ENCODE measurements at regions not wholly inside any gene's neighbourhood (a gene's known extent, or its start where the extent isn't known, plus 50 kb on each side); places are given as distances from the start of the nearest gene placed in this dataset.

DNA sequence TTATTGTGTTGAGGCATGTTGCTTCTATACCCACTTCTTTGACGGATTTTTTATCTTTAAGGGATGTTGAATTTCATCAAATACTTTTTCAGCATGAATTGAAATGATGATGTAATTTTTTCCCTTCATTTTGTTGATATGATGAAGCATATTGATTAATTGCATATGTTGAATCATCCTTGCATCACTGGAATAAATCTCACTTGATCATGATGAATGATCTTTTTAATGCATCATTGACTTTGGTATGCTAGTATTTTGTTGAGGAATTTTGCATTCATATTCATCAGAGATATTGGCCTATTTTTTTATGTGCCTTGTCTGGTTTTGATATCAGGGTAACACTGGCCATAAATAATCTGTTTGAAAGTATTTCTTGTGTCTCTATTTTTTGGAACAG, 754.7 kb downstream of the KCTD8 start:
- no peak for TF ChIP-seq EP300 (IDR thresholded peaks at IDR 0.05)
- TF ChIP-seq POLR2AphosphoS5 (IDR thresholded peaks at IDR 0.05): no peak
- no peak for TF ChIP-seq POLR2A (IDR thresholded peaks at IDR 0.05)
- TF ChIP-seq, protein P1, sequence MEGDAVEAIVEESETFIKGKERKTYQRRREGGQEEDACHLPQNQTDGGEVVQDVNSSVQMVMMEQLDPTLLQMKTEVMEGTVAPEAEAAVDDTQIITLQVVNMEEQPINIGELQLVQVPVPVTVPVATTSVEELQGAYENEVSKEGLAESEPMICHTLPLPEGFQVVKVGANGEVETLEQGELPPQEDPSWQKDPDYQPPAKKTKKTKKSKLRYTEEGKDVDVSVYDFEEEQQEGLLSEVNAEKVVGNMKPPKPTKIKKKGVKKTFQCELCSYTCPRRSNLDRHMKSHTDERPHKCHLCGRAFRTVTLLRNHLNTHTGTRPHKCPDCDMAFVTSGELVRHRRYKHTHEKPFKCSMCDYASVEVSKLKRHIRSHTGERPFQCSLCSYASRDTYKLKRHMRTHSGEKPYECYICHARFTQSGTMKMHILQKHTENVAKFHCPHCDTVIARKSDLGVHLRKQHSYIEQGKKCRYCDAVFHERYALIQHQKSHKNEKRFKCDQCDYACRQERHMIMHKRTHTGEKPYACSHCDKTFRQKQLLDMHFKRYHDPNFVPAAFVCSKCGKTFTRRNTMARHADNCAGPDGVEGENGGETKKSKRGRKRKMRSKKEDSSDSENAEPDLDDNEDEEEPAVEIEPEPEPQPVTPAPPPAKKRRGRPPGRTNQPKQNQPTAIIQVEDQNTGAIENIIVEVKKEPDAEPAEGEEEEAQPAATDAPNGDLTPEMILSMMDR (IDR thresholded peaks at IDR 0.05): no peak
- intact Hi-C loops (cut with DNase I): no loop called here
- H3K36me3 ChIP-seq: no peaks in the 10 kb centered on the region
- no peak for DNase-seq
- no peak overlapping the region for H3K4me3 ChIP-seq
- H3K9me3 ChIP-seq: peaks cover 0 to 3% (median 0%) of the 10 kb centered on the region in 4 donors
- WGBS, 2 donors: 31 to 48% methylated on average over 1 of the region's 1 CpG
- H3K27me3 ChIP-seq: no peaks in the 10 kb centered on the region
- H3K4me1 ChIP-seq: no peaks in the 10 kb centered on the region
- H3K27ac ChIP-seq: no peak overlapping the region

DNA sequence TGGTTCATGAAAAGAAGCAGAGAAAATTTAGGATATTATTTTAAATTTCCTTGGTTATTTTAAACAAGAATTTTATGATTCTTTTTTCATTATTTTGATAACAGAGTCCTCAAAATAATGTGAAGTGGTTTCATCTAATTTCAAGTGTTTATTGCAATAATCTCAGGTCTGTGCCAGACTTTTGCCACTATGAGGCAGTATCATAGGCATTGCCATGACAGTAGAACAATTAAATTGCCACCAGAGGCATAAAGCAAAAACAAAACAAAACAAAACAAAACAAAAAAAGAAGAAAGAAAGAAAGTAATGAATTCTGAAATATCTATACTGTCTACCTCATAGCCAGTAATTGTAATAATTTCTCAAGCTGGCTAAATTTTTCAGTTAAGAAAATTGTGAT, 739.2 kb downstream of the KCTD8 start:
- intact Hi-C loops (cut with DNase I): no loop called here
- no peak overlapping the region for H3K27ac ChIP-seq
- no peaks in the 10 kb centered on the region for H3K4me1 ChIP-seq
- H3K27me3 ChIP-seq: no peaks in the 10 kb centered on the region
- TF ChIP-seq EP300 (IDR thresholded peaks at IDR 0.05): no peak
- H3K36me3 ChIP-seq: no peaks in the 10 kb centered on the region
- no peak overlapping the region for H3K4me3 ChIP-seq
- DNase-seq: no peak
- H3K9me3 ChIP-seq: peaks cover 0 to 3% (median 0%) of the 10 kb centered on the region in 4 donors

DNA sequence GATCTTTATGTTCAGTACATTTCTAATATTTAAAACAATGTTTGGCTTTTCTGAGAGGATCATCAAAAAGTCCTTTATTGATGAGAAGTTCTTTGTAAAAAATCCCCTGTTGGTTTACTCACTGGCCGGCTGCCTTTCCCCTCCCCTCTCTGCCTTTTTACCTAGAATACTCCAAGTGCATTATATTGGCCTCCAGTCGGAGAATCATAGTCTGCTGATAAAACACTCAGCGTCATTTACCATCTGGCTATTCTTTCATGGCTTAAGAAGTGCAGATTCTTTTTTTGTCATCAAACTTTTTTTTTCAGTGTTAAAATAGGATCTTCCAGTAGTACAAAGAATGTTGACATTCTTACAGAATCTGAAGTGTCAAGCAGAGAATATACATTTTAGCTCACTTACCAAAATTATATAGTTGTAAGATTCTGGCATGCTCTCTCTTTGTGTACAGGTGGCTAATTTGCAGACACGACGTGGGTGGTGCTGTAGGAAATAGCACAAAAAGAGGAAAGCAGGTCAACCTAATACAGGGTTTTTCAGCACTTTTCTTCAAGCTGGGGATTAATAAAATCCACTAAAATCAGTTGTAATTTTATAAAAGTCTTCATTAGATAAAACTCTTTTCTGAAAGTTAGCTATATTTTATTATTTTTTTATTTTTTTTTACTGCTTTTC, 731.8 kb downstream of the KCTD8 start:
- H3K36me3 ChIP-seq: no peaks in the 10 kb centered on the region
- 57 to 65% methylated on average over 5 of the region's 5 CpGs for WGBS, 2 donors
- TF ChIP-seq, protein P1 (IDR thresholded peaks at IDR 0.05): no peak
- TF ChIP-seq POLR2AphosphoS5 (IDR thresholded peaks at IDR 0.05): no peak
- no peak for TF ChIP-seq POLR2A (IDR thresholded peaks at IDR 0.05)
- TF ChIP-seq EP300 (IDR thresholded peaks at IDR 0.05): no peak
- peaks cover 0 to 3% (median 0%) of the 10 kb centered on the region in 4 donors for H3K9me3 ChIP-seq
- intact Hi-C loops (cut with DNase I): no loop called here
- no peak overlapping the region for H3K4me3 ChIP-seq
- DNase-seq: no peak
- no peaks in the 10 kb centered on the region for H3K27me3 ChIP-seq
- H3K27ac ChIP-seq: no peak overlapping the region
- no peaks in the 10 kb centered on the region for H3K4me1 ChIP-seq

DNA sequence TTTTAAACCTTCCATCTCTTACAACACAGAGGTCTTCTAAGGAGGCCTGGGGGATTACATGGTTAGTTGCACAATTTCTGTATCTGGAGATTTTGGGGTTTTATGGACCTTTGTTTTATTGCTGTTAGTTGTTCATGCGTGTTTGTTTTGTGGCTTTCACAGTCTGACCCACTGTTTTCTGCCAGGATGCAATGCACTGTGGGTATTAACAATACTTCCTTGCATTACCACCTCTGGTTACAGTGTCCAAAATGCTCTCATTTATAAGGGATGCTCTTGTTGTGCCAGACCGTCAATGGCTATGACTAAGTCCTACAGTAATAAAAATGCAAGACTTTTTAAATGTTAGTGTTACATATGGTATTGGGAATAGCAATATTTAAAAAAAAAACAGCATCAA, 730.2 kb downstream of the KCTD8 start:
- Histone ChIP-seq H3K4me3 (no peak overlapping the region), H3K27ac (no peak overlapping the region), H3K4me1 (no peaks in the 10 kb centered on the region), H3K27me3 (no peaks in the 10 kb centered on the region), H3K36me3 (no peaks in the 10 kb centered on the region), H3K9me3 (no peaks in the 10 kb centered on the region)
- no peak for DNase-seq
- intact Hi-C loops (cut with DNase I): no loop called here
- 63 to 78% methylated on average over 2 of the region's 2 CpGs for WGBS, 2 donors
- TF ChIP-seq, protein P1 (IDR thresholded peaks at IDR 0.05): no peak
- no peak for TF ChIP-seq POLR2A (IDR thresholded peaks at IDR 0.05)
- TF ChIP-seq EP300 (IDR thresholded peaks at IDR 0.05): no peak
- TF ChIP-seq POLR2AphosphoS5 (IDR thresholded peaks at IDR 0.05): no peak

DNA sequence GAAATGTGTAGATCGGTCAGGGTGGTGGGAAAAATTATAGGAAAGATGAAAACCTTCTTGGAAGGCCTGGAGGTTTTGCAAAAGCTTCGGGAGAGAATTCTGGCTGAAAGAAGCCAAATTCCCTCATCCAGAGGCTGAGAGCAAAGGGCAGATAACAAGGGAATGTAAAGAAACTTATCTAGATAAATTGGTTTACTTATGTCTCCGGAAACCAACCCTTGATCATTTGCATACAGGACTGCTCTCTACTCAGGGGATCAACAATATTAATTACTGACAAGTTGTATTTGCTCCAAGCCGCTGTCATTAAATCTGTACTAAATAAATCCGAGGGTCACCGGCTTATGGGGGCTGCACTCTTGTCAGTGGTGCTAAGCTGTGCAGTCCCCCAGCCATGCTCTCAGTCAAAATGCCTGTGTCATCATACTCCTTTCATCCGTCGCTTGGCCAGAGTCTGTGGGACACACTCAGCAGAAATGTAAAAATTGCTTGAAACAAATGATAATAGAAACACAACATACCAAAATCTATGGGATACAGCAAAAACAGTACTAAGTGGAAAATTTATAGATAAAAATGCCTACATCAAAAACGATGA, 715.7 kb downstream of the KCTD8 start:
- Histone ChIP-seq H3K36me3 (no peaks in the 10 kb centered on the region), H3K27me3 (no peaks in the 10 kb centered on the region), H3K4me3 (no peak overlapping the region), H3K27ac (no peak overlapping the region), H3K4me1 (no peaks in the 10 kb centered on the region), H3K9me3 (peaks cover 0 to 8% (median 4%) of the 10 kb centered on the region in 4 donors)
- 47 to 72% methylated on average over 9 of the region's 9 CpGs for WGBS, 2 donors
- TF ChIP-seq, protein P1 (IDR thresholded peaks at IDR 0.05): no peak
- TF ChIP-seq POLR2AphosphoS5 (IDR thresholded peaks at IDR 0.05): no peak
- no peak for TF ChIP-seq POLR2A (IDR thresholded peaks at IDR 0.05)
- TF ChIP-seq EP300 (IDR thresholded peaks at IDR 0.05): no peak
- intact Hi-C loops (cut with DNase I): no loop called here
- no peak for DNase-seq

Measured in sigmoid colon (tissue), 6 donors.